ENCODE measurements at regions not wholly inside any gene's neighbourhood (a gene's known extent, or its start where the extent isn't known, plus 50 kb on each side); places are given as distances from the start of the nearest gene placed in this dataset.

GRCh38 chr3:86245360-86245759 is 745.6 kb downstream of the VGLL3 start:
- TF ChIP-seq CTCF (conservative IDR thresholded peaks at IDR 0.05; ENCODE audit: low read depth, low read length) = peak; percentile 72
- DNase-seq (ENCODE audit: low read depth) = no peak
- H3K4me3 ChIP-seq (ENCODE audit: low read length) = no peak overlapping the region

DNA sequence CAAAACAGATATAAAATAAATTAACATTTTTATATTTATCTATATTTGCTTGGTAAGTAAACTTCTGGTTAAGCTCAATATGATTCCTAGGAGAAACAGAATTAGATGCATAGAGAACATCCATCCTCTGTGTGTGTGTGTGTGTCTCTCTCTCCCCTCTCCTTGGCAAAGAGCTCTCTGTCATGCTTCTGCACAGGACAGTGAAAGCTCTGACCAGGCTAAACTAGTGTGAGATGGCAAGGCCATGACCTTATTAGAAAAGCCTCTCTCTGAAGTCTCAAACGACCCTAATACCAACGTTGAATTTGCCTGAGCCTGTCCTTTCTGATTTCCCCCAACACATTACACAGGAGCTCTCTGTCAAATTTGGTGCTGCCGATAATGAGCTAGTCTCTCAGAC is 746.0 kb downstream of the VGLL3 start:
- TF ChIP-seq CTCF (conservative IDR thresholded peaks at IDR 0.05; ENCODE audit: low read depth, low read length) = no peak
- no peak for DNase-seq (ENCODE audit: low read depth)
- no peak overlapping the region for H3K4me3 ChIP-seq (ENCODE audit: low read length)

GRCh38 chr3:86239946-86240345 is 751.0 kb downstream of the VGLL3 start:
- H3K4me3 ChIP-seq (ENCODE audit: low read length) = no peak overlapping the region
- no peak for TF ChIP-seq CTCF (conservative IDR thresholded peaks at IDR 0.05; ENCODE audit: low read depth, low read length)
- DNase-seq (ENCODE audit: low read depth) = no peak

GRCh38 chr3:86234506-86235254 is 756.3 kb downstream of the VGLL3 start:
- TF ChIP-seq CTCF (conservative IDR thresholded peaks at IDR 0.05; ENCODE audit: low read depth, low read length) = no peak
- no peak for DNase-seq (ENCODE audit: low read depth)
- H3K4me3 ChIP-seq (ENCODE audit: low read length) = no peak overlapping the region

GRCh38 chr3:86230762-86231161 is 760.2 kb downstream of the VGLL3 start:
- TF ChIP-seq CTCF (conservative IDR thresholded peaks at IDR 0.05; ENCODE audit: low read depth, low read length) = no peak
- no peak for DNase-seq (ENCODE audit: low read depth)
- H3K4me3 ChIP-seq (ENCODE audit: low read length) = no peak overlapping the region

DNA sequence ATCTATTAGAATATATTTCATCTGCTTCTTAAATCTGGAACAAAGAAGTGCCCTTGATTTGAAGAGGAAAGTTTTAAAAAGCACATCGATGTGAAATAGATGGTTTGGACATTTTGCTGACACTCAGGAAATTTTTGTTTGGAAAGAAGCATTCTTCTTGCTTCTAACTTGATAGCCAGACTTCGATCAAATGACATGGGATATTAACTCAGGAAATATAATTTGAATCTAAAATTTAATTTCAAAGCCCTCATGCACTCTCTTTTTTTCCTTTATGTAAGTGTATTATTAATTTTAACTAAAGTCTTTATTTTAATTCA is 761.2 kb downstream of the VGLL3 start:
- TF ChIP-seq CTCF (conservative IDR thresholded peaks at IDR 0.05; ENCODE audit: low read depth, low read length) = no peak
- no peak overlapping the region for H3K4me3 ChIP-seq (ENCODE audit: low read length)
- no peak for DNase-seq (ENCODE audit: low read depth)

GRCh38 chr3:86229086-86229774 is 761.7 kb downstream of the VGLL3 start:
- TF ChIP-seq CTCF (conservative IDR thresholded peaks at IDR 0.05; ENCODE audit: low read depth, low read length) = no peak
- DNase-seq (ENCODE audit: low read depth) = peak; percentile 61
- H3K4me3 ChIP-seq (ENCODE audit: low read length) = no peak overlapping the region

All from retinal pigment epithelial cell (primary cell).